NT2/D1 (cell line): ENCODE measurements at regions not wholly inside any gene's neighbourhood (a gene's known extent, or its start where the extent isn't known, plus 50 kb on each side); places are given as distances from the start of the nearest gene placed in this dataset.

ENCODE experiments used
- SUZ12 ChIP-seq: IDR thresholded peaks from 2 replicates; pipeline ENCODE4 v1.6.1; 2011; ENCODE audit not compliant: insufficient read length, insufficient read depth; ENCODE audit errors: extremely low read depth
- YY1 ChIP-seq: IDR thresholded peaks from 2 replicates; pipeline ENCODE4 v1.6.1; 2011; ENCODE audit not compliant: insufficient read length, insufficient read depth

- TF ChIP-seq YY1 = no peak
- no peak for TF ChIP-seq SUZ12
Measured at GRCh38 chr5:141787376-141787775, 90.8 kb downstream of the PCDH1 start.
